Kidney capillary endothelial cell (primary cell): ENCODE measurements at regions not wholly inside any gene's neighbourhood (a gene's known extent, or its start where the extent isn't known, plus 50 kb on each side); places are given as distances from the start of the nearest gene placed in this dataset.

Experiments
- DNase-seq: peaks from one replicate; pipeline ENCODE4 v3.0.0-alpha.2; 2018; ENCODE audit warnings: low spot score

DNA sequence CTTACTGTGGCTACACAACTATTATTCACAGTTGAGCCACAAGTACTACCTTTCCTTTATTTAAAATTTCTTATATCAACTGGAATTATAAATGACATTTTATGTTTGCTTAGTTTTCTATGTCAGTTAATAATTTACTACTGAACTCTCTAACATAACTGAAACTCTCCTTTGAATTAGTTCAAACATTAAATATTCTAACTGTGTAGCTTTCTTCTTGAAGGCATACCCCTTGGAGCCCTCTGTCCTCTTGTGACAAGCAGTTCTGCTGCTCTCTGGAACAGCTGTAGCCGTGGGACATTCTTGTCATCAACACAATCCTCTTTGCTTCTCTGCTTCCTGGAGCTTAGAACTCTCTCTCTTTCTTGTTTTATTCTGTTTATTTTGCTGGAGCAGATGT is 244.8 kb downstream of the NHLRC3 start:
- DNase-seq = no peak

DNA sequence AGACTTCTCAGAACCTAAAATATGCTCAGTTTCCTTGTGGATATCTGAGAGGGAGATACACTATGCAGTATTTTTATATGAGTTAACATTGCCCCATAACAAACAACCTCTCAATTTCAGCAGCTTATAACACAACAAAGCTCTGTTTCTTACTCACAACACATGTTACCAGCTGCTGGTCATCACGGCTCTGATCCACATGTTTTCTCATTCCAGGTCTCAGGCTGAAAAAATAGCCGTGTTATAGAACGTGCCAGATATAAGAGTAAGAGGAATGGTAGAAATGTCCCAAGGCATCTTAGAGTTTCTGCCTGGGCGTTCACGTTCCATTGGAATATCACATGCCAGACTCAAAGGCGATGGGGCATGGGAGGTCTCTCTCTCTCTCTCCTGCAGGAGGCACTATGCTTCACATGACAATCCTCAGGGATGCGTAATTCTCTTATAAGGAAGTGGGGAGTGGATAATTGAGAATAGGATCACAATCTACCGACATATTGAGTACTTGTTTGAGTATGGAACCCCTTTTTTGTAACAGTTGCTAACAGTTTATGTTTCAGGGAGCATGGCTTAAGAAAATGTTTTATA is 246.6 kb downstream of the NHLRC3 start:
- no peak for DNase-seq
